Endothelial cell (in vitro differentiated cells): ENCODE measurements at regions not wholly inside any gene's neighbourhood (a gene's known extent, or its start where the extent isn't known, plus 50 kb on each side); places are given as distances from the start of the nearest gene placed in this dataset.

Experiments used
- DNase-seq: peaks from one replicate; pipeline ENCODE4 v3.0.0; 2021; ENCODE audit warnings: low spot score
- H3K27ac Mint-ChIP-seq: one replicate; pipeline ENCODE4 v1.8.0; 2021; ENCODE audit warnings: mixed read lengths, inconsistent platforms; ENCODE audit not compliant: unreplicated experiment
- H3K27me3 Mint-ChIP-seq: one replicate; pipeline ENCODE4 v1.8.0; 2021; ENCODE audit warnings: mild to moderate bottlenecking, moderate library complexity, mixed read lengths, inconsistent platforms; ENCODE audit not compliant: unreplicated experiment
- H3K36me3 Mint-ChIP-seq: one replicate; pipeline ENCODE4 v1.8.0; 2021; ENCODE audit warnings: mild to moderate bottlenecking, low read depth, mixed read lengths, inconsistent platforms; ENCODE audit not compliant: unreplicated experiment
- H3K4me1 Mint-ChIP-seq: one replicate; pipeline ENCODE4 v1.8.0; 2021; ENCODE audit warnings: mild to moderate bottlenecking, mixed read lengths, inconsistent platforms; ENCODE audit not compliant: unreplicated experiment
- H3K4me3 Mint-ChIP-seq: one replicate; pipeline ENCODE4 v1.8.0; 2021; ENCODE audit warnings: mild to moderate bottlenecking, mixed read lengths, inconsistent platforms; ENCODE audit not compliant: unreplicated experiment
- H3K9me3 Mint-ChIP-seq: one replicate; pipeline ENCODE4 v1.8.0; 2021; ENCODE audit warnings: mixed read lengths, inconsistent platforms; ENCODE audit not compliant: unreplicated experiment
- TF ChIP-seq, protein P1 (sequence below): fragments of 200-600 bp; sonication (generic); IDR thresholded peaks from one replicate; pipeline ENCODE4 v1.5.0; 2021; ENCODE audit warnings: antibody characterized with exemption; ENCODE audit not compliant: unreplicated experiment

DNA sequence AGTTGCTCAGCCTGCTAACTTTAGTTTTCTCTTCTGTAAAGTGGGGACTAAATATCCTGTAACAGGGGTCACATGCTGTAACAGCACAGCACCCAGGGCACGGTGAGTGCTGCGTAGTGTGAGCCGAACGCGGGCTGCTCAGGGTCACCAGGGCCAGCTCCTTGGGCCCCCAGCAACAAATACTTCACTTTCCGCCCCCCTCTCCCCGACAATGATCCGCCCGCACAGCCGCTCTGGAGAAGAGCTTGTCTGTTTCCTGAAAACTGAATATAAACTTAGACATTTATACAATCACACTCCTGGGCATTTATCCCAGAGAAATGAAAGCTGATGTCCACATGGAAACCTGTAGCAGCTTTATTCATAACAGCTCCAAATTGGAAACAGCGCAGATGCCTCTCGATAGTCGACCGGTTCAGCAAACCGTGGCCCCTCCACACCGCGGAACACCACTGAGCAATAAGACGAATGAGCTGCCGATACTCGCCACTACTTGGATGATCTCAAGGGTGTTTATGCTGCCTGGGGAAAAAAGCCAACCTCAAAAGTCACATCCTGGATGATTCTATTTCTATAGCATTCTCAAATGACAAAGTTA is 267.2 kb downstream of the PARN start:
- TF ChIP-seq, protein P1, sequence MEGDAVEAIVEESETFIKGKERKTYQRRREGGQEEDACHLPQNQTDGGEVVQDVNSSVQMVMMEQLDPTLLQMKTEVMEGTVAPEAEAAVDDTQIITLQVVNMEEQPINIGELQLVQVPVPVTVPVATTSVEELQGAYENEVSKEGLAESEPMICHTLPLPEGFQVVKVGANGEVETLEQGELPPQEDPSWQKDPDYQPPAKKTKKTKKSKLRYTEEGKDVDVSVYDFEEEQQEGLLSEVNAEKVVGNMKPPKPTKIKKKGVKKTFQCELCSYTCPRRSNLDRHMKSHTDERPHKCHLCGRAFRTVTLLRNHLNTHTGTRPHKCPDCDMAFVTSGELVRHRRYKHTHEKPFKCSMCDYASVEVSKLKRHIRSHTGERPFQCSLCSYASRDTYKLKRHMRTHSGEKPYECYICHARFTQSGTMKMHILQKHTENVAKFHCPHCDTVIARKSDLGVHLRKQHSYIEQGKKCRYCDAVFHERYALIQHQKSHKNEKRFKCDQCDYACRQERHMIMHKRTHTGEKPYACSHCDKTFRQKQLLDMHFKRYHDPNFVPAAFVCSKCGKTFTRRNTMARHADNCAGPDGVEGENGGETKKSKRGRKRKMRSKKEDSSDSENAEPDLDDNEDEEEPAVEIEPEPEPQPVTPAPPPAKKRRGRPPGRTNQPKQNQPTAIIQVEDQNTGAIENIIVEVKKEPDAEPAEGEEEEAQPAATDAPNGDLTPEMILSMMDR, result no peak
- H3K4me3 Mint-ChIP-seq, result no peak overlapping the region
- H3K9me3 Mint-ChIP-seq, result no peaks in the 10 kb centered on the region
- no peaks in the 10 kb centered on the region for H3K36me3 Mint-ChIP-seq
- no peaks in the 10 kb centered on the region for H3K27me3 Mint-ChIP-seq
- H3K27ac Mint-ChIP-seq, result no peak overlapping the region
- no peaks in the 10 kb centered on the region for H3K4me1 Mint-ChIP-seq
- DNase-seq, result no peak

DNA sequence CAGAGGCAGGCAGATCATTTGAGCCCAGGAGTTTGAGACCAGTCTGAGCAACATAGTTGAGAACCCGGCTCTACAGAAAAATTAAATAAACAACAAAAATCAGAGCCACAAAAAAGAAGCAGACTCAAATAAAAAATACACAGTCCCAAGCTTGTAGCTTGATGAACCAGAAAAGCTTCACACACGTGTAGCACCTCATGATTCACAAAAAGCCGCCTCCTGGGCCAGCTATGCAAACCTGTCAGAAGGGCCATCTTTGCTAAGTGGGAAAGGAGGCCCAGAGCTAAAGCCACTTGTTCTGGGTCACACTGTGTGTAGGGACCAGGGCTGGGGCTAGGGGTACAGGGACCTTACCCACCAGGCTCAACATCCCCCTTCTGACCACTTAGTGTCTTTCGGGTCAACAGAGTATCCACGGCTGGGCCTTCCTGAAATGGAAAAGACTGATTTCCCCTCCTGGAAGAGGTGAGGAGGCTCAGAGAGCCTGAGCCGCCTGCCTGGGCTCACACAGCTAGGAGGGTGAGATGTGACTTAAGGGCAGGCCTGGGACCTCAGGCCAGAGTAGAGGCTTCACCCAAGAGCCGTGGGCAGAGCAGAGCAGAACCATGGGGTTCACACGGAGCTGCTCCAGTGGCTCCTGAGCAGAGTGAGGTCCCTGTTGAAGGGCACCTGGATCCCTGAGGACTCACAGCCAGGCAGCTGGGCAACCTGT is 269.6 kb downstream of the PARN start:
- TF ChIP-seq, protein P1, result no peak
- Mint-ChIP-seq H3K27me3 (peaks cover 2% of the 10 kb centered on the region), H3K27ac (no peak overlapping the region), H3K4me1 (no peaks in the 10 kb centered on the region), H3K36me3 (no peaks in the 10 kb centered on the region), H3K9me3 (no peaks in the 10 kb centered on the region), H3K4me3 (no peak overlapping the region)
- no peak for DNase-seq

DNA sequence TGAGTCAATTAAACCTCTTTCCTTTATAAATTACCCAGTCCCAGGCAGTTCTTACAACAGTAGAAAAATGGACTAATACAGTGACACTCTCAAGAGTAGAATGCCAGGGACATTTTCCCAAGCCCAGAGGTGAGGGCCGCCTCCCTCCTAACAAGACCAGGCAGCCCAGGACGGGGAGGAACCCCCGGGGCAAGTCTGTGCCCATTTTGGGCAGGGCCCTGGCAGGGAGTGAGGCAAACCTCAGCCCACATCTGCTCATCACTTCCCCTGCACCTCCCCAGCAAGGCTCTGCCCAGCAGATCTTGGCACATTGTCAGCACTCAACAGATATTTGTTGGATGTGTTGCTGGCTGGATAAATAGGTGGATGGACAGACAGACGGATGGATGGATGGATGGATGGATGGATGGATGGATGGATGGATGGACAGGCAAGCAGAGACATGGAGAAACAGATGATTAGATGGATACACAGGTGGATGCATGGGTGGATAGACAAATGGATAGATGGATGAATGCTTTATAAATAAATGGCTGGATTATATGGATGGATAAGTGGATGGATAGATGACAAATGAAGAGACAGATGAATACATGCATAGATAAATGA is 271.3 kb downstream of the PARN start:
- DNase-seq, result no peak
- Mint-ChIP-seq H3K27me3 (peaks cover 2% of the 10 kb centered on the region), H3K27ac (no peak overlapping the region), H3K9me3 (no peaks in the 10 kb centered on the region), H3K36me3 (no peaks in the 10 kb centered on the region), H3K4me3 (no peak overlapping the region), H3K4me1 (no peaks in the 10 kb centered on the region)
- TF ChIP-seq, protein P1, result no peak

DNA sequence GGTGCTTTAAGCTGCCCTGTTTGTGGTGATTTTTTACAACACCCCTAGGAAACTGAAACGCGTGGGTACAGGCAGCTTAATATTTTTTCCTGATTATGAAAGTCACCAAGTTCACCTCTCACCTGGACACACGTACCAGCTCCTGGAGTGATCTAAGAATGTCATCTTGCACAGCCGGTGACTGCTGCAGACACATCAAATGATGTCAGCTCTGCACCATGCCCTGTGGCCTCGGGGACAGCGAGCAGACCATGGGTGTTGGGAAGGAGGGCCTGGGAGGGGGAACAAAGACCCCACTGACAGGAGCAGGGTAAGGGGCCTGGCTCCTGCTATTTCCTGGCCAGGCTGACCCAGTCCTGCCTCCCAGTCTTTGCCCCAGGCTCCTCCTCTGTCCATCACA is 272.7 kb downstream of the PARN start:
- H3K27me3 Mint-ChIP-seq, result peaks cover 2% of the 10 kb centered on the region
- TF ChIP-seq, protein P1, result no peak

DNA sequence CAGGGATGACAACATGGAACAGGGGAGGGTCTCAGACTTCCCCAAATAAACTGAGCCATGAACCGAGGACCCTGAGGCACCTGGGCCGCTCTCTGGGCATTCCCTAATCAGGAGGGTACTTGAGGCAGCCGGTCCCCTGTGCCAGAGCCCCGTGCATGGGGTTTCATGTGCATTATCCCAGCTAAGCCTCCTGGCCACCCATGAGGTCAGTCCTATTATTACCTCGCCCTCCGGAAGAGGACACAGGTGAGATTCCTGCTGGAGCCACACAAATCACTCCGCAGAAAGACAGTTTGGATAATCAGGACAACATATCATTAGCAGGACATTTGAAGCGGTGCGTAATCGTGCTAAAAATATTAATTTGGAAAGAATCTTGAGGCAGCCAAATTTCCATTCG is 274.0 kb downstream of the PARN start:
- no peak for DNase-seq
- Mint-ChIP-seq H3K9me3 (no peaks in the 10 kb centered on the region), H3K4me1 (no peaks in the 10 kb centered on the region), H3K4me3 (no peak overlapping the region), H3K36me3 (no peaks in the 10 kb centered on the region), H3K27me3 (peaks cover 2% of the 10 kb centered on the region), H3K27ac (no peak overlapping the region)
- TF ChIP-seq, protein P1, result no peak

More for the DNA sequence above, 272.7 kb downstream of the PARN start:
- DNase-seq, result no peak
- Mint-ChIP-seq H3K9me3 (no peaks in the 10 kb centered on the region), H3K4me3 (no peak overlapping the region), H3K36me3 (no peaks in the 10 kb centered on the region), H3K4me1 (no peaks in the 10 kb centered on the region), H3K27ac (no peak overlapping the region)
